HUES6 (cell line): ENCODE measurements at regions not wholly inside any gene's neighbourhood (a gene's known extent, or its start where the extent isn't known, plus 50 kb on each side); places are given as distances from the start of the nearest gene placed in this dataset.

Source experiments
- H3K27ac ChIP-seq: 2 replicates; pipeline ENCODE4 v1.7.0; 2013; ENCODE audit warnings: low read depth, mild to moderate bottlenecking, low read length, inconsistent platforms
- H3K27me3 ChIP-seq: 2 replicates; pipeline ENCODE4 v1.6.1; 2013; ENCODE audit warnings: low read length; ENCODE audit not compliant: control insufficient read depth, insufficient read depth
- H3K36me3 ChIP-seq: 2 replicates; pipeline ENCODE4 v1.6.1; 2013; ENCODE audit warnings: low read length; ENCODE audit not compliant: control insufficient read depth, insufficient read depth
- H3K4me1 ChIP-seq: 2 replicates; pipeline ENCODE4 v1.6.1; 2013; ENCODE audit warnings: low read length; ENCODE audit not compliant: control insufficient read depth, insufficient read depth
- H3K4me3 ChIP-seq: 2 replicates; pipeline ENCODE4 v1.5.1; 2013; ENCODE audit warnings: low read depth, low read length
- H3K9ac ChIP-seq: one replicate; pipeline ENCODE4 v1.6.1; 2013; ENCODE audit warnings: mild to moderate bottlenecking, low read length
- H3K9me3 ChIP-seq: 2 replicates; pipeline ENCODE4 v1.6.1; 2013; ENCODE audit warnings: low read depth, low read length; ENCODE audit not compliant: control insufficient read depth, insufficient read depth

GRCh38 chr3:19769694-19770093 lies 164.3 kb downstream of the EFHB start:
- no peaks in the 10 kb centered on the region; the same call in 1 of the 2 replicates for H3K4me1 ChIP-seq
- H3K27me3 ChIP-seq = no peaks in the 10 kb centered on the region
- no peak overlapping the region for H3K9ac ChIP-seq
- no peaks in the 10 kb centered on the region for H3K9me3 ChIP-seq
- no peaks in the 10 kb centered on the region for H3K36me3 ChIP-seq
- H3K27ac ChIP-seq = no peak overlapping the region
- H3K4me3 ChIP-seq = no peak overlapping the region

DNA sequence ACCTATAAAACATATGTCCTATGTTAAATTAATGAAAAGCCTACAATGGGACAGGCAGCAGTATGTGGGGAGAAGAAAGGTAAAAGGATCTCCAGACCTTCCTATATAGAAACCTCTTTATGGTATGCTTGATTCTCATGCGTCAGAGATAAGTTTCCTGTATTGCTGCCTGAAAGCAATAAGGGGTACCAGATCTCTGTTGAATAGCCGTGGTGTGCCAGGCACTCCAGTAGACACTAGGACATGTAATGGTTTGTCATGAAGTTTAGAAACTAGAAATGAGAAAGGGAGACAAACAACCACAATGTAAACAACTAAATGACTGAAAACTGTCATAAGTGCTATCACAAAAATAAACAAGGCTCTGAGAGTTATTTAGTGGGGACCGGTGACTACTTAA lies 168.1 kb downstream of the EFHB start:
- no peak overlapping the region for H3K27ac ChIP-seq
- H3K36me3 ChIP-seq = no peaks in the 10 kb centered on the region
- no peaks in the 10 kb centered on the region for H3K9me3 ChIP-seq
- no peak overlapping the region for H3K9ac ChIP-seq
- no peak overlapping the region for H3K4me3 ChIP-seq
- H3K27me3 ChIP-seq = no peaks in the 10 kb centered on the region
- no peaks in the 10 kb centered on the region for H3K4me1 ChIP-seq

GRCh38 chr3:19757773-19758172 lies 176.2 kb downstream of the EFHB start:
- H3K27me3 ChIP-seq = no peaks in the 10 kb centered on the region
- H3K9me3 ChIP-seq = no peaks in the 10 kb centered on the region
- H3K4me3 ChIP-seq = no peak overlapping the region
- no peak overlapping the region for H3K27ac ChIP-seq
- no peaks in the 10 kb centered on the region for H3K4me1 ChIP-seq
- no peaks in the 10 kb centered on the region for H3K36me3 ChIP-seq
- no peak overlapping the region for H3K9ac ChIP-seq

GRCh38 chr3:19749448-19750017 lies 184.5 kb downstream of the EFHB start:
- no peaks in the 10 kb centered on the region for H3K4me1 ChIP-seq
- H3K27ac ChIP-seq = no peak overlapping the region
- no peaks in the 10 kb centered on the region for H3K27me3 ChIP-seq

GRCh38 chr3:19748782-19749447 lies 185.1 kb downstream of the EFHB start:
- Histone ChIP-seq H3K9ac (no peak overlapping the region), H3K4me1 (no peaks in the 10 kb centered on the region), H3K9me3 (no peaks in the 10 kb centered on the region), H3K36me3 (no peaks in the 10 kb centered on the region), H3K27me3 (no peaks in the 10 kb centered on the region), H3K4me3 (no peak overlapping the region), H3K27ac (no peak overlapping the region)

More at GRCh38 chr3:19749448-19750017, 184.5 kb downstream of the EFHB start:
- Histone ChIP-seq H3K4me3 (no peak overlapping the region), H3K36me3 (no peaks in the 10 kb centered on the region), H3K9me3 (no peaks in the 10 kb centered on the region), H3K9ac (no peak overlapping the region)

GRCh38 chr3:19744047-19744446 lies 190.0 kb downstream of the EFHB start:
- Histone ChIP-seq H3K36me3 (no peaks in the 10 kb centered on the region), H3K4me3 (no peak overlapping the region), H3K9me3 (no peaks in the 10 kb centered on the region), H3K27me3 (no peaks in the 10 kb centered on the region), H3K4me1 (no peaks in the 10 kb centered on the region), H3K9ac (no peak overlapping the region), H3K27ac (no peak overlapping the region)

- no peak overlapping the region for H3K27ac ChIP-seq
- H3K9me3 ChIP-seq = no peaks in the 10 kb centered on the region
- no peaks in the 10 kb centered on the region for H3K27me3 ChIP-seq
- no peaks in the 10 kb centered on the region for H3K4me1 ChIP-seq
- H3K36me3 ChIP-seq = no peaks in the 10 kb centered on the region
- H3K4me3 ChIP-seq = no peak overlapping the region
- no peak overlapping the region for H3K9ac ChIP-seq
These were observed 191.1 kb downstream of the EFHB start for GRCh38 chr3:19742935-19743334.

DNA sequence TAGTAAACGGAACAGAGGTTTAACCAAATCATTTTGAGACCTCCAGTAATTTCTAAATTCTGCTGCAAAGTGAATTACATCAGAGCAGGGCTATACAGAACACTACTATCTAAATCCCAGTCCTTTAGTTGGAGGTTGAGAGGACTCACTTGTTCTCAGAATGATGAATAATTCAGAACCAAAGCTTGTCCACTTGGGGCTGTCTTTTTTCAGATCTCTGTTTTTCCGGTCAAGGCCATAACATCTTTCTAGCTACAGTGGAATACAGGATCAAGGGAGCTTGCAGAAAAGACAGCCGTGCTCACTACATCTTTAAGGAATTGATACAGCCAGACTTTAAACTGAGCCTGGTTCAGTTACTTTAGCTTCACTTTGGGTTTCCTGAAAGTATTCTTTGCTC lies 194.5 kb downstream of the EFHB start:
- no peaks in the 10 kb centered on the region for H3K9me3 ChIP-seq
- H3K27me3 ChIP-seq = no peaks in the 10 kb centered on the region
- H3K9ac ChIP-seq = no peak overlapping the region
- no peak overlapping the region for H3K4me3 ChIP-seq
- H3K36me3 ChIP-seq = no peaks in the 10 kb centered on the region
- H3K4me1 ChIP-seq = no peaks in the 10 kb centered on the region
- H3K27ac ChIP-seq = no peak overlapping the region

DNA sequence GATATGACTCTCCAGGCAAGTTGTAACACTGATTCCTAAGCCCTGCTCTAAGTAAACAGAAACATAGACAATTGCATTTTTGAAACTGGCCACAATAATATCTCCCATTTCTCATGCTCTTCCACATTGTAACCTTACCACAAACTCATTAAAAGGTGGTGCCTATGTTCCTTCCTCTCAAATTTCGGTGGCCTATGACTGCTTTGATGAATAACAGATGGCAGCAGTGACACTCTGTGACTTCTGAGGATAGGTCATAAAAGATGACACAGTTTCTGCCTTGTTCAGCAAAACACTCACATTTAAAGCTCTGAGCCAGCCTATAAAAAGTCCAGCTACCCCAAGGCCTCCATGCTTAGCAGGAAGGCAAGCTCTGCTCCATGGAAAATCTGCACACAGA lies 195.2 kb downstream of the EFHB start:
- Histone ChIP-seq H3K27me3 (no peaks in the 10 kb centered on the region), H3K4me1 (no peaks in the 10 kb centered on the region), H3K4me3 (no peak overlapping the region), H3K9ac (no peak overlapping the region), H3K9me3 (no peaks in the 10 kb centered on the region), H3K27ac (no peak overlapping the region), H3K36me3 (no peaks in the 10 kb centered on the region)

GRCh38 chr3:19735111-19735510 lies 198.9 kb downstream of the EFHB start:
- Histone ChIP-seq H3K27me3 (no peaks in the 10 kb centered on the region), H3K4me3 (no peak overlapping the region), H3K27ac (no peak overlapping the region), H3K9ac (no peak overlapping the region), H3K9me3 (no peaks in the 10 kb centered on the region), H3K4me1 (no peaks in the 10 kb centered on the region), H3K36me3 (no peaks in the 10 kb centered on the region)

GRCh38 chr3:19734453-19734852 lies 199.6 kb downstream of the EFHB start:
- no peaks in the 10 kb centered on the region for H3K9me3 ChIP-seq
- no peak overlapping the region for H3K9ac ChIP-seq
- no peaks in the 10 kb centered on the region for H3K27me3 ChIP-seq
- H3K36me3 ChIP-seq = no peaks in the 10 kb centered on the region
- H3K4me1 ChIP-seq = no peaks in the 10 kb centered on the region
- H3K4me3 ChIP-seq = no peak overlapping the region
- H3K27ac ChIP-seq = no peak overlapping the region
